GM18868 (cell line): ENCODE measurements at regions not wholly inside any gene's neighbourhood (a gene's known extent, or its start where the extent isn't known, plus 50 kb on each side); places are given as distances from the start of the nearest gene placed in this dataset.

Experiments used
- ATAC-seq: cut with Tn5 transposase; IDR thresholded peaks from one replicate; pipeline ENCODE4 v1.9.1; 2021; ENCODE audit warnings: mild to moderate bottlenecking, moderate library complexity; ENCODE audit not compliant: unreplicated experiment

DNA sequence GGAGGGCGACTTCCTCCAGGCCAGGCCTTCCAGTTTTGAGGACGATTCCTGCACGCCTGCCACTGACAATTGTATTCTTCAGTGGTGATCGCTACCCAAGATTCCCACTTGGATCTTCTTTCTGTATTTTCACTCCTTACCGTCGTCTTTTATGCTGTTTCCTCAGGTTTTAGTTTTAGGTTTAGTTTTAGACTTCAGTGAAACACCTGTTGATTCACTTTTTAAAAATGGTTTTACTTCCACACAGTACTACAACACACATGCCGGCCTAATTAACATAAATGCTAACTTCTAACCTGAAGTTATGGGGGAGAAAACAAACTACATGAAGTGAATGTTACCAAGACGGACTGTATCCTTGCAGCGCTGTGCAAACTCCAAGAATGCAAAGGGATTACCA is 530.6 kb upstream of the MGMT start:
- no peak for ATAC-seq

DNA sequence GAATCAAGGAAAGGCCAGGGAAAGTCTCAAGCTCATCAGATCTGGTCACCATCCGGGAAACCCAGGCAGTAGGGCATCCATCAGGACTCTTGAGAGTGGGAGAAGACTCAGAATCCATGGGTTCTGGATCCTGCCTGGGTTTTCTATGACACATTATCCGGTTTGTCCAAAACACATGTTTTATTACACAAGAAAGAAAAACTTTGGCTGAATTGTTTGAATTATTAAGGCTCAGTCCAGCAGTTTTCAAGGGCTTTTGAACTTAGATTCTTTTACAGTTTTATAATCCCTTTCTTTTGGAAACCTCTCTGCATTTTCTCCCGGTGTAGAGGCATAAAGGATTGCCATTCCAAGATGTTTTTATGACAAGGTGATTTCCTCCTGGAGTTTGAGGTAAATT is 528.5 kb upstream of the MGMT start:
- ATAC-seq, result no peak

DNA sequence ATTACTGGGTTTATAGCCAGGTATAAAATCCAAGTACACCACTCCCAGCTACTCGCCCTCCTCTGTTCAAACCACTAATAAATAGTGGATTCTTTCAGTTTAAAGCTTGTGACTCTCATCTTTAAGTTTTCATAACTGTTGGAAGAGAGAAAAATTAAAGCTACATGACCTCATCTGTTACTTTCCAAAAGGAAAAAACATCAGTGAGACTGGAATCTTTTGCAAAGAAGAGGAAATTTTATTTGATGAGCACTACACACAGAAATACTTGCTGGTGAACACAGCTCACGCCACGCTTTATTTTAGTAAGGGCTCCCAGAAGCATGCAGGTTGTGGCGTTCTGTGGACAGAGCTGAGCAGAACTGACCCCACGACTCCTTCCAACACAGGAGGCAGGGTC is 527.0 kb upstream of the MGMT start:
- ATAC-seq, result no peak

DNA sequence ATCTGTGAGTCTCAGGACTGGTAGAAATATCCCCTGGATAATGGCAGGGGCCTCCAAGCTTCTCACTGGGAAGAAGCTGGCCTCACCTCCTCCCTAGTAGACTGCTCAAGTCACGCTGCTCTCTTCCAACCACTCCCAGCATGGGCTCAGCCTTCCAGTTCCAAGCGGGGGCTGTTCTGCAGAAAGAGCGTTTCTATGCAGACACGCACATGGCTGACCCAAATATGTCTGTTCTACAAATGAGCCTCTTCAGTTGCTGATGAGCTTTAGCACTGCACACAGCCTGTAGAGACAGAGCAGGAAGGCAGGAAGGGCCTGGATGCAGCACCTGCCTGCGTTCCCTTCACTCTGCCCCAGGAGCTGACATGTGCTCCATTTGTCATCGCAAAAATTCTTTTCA is 523.9 kb upstream of the MGMT start:
- ATAC-seq, result no peak

DNA sequence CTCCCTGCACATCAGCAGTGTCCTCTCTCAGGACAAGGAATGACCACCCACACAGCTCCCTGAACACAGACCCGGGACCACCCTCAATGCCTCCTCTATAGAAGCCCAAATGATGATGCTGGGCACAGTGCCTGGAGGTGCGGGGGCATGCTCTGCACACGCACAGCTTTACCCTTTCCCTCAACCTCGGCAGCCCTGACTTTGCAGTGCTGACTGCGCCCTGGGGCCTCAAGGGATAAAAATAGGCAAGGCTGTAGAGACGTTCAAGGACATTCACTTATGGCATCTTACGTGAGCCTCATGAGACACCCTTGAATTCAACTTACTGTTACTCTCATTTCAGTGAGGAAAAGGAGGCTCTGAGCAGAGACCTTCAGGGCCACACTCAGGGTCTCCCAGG is 521.6 kb upstream of the MGMT start:
- no peak for ATAC-seq

DNA sequence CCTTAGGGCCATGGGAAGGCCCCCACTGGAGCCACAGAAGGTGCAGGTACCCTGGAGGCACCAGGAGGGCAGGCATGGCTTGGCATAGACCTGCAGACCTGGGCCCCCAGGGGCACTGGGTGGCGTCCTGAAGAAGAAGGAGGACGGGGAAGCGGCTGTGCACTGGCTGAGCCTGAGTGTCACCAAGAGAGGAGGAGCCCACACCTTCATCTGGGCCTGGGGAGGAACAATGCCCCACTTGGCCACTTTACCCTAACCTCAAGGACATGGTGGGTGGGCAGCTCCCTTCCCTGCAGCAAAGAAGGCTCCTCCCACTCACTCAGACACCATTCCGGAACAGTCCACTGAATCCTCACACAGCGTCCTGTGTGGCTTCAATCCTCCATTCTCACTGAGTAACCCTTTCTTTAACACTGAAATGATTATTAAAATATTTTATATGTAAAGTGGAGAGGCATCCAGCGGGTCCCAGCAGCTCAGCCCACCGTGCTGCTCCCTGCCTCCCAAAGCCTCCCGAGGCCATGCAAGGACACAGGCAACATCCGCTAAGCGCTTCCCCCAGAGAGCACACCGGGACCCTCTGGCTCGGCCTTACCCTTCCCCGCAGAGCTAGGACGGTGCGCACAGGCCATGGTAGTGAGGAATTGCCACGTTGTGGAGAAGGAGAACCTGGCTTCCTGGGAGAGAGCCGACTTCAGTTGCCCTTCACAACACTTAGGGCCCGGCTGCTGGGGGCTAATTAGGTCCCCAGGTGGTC is 516.7 kb upstream of the MGMT start:
- no peak for ATAC-seq

DNA sequence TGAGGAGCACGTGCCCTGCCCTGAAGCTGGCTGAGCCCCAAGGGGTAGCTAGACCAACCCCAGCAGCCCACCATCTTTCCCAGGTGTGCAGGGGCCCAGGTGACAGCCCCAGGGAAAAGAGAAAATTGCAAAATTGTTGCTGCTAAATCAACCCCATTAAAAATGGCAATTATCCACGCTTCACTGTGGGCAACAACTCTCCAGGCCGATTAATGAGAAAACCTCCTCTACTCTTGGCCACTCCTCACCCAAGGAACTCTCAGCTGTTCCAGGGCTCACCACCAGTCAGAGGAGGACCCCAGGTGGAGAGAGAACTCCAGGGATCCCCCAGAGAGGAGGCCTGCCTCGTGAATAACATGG is 516.1 kb upstream of the MGMT start:
- ATAC-seq, result no peak

DNA sequence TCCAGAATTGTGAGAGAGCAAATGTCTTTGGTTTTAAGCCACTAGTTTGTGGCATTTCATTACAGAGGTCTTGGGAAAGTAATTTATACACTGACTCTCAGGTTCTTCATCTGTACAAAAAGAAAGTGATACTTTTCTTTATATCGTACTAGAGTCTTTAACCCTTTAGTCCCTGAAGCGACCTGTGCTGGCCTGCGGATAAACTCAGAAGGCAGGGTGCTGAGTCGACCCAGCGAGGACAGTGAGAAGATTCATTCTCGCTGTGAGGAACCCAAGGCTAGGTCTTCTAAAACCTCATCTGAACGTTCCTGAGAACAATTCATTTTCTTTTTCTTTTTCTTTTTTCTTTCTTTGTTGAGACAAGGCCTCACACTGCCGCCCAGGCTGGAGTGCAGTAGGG is 514.2 kb upstream of the MGMT start:
- no peak for ATAC-seq

DNA sequence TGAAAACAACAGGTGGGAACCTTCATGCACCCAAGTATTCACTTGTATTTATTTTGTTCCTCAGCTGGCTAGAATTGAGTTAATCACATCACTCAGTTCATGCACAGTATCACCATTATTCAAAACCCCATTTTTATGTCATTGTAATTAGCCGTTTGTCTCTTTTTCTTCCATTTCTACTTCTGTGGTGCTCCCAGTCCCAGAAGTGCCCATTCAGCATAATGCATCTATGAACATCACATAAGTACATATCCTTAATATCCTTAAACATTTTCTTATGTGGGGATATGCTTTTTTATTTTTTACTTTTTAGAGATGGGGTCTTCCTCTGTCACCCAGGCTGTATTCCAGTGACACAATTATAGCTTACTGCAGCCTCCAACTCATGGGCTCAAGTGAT is 510.9 kb upstream of the MGMT start:
- no peak for ATAC-seq

DNA sequence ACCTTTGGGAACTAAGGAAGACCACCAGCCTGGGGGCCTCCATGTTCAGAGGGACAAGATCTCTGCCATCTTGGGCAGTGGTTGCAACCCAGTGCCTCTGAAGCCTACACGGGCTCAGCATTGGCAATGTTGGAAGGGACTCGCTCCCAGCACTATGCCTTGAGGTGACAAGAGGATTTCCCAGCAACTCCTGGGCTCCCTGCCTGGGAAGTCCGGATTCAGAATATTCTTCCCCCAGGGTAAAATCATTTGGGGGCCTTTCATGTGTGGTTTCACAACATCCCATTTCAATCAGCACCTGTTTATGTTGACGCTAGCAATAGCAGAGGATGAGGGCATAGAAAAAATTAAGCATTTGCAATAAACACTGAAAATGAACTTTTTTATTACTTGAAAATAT is 509.8 kb upstream of the MGMT start:
- no peak for ATAC-seq

DNA sequence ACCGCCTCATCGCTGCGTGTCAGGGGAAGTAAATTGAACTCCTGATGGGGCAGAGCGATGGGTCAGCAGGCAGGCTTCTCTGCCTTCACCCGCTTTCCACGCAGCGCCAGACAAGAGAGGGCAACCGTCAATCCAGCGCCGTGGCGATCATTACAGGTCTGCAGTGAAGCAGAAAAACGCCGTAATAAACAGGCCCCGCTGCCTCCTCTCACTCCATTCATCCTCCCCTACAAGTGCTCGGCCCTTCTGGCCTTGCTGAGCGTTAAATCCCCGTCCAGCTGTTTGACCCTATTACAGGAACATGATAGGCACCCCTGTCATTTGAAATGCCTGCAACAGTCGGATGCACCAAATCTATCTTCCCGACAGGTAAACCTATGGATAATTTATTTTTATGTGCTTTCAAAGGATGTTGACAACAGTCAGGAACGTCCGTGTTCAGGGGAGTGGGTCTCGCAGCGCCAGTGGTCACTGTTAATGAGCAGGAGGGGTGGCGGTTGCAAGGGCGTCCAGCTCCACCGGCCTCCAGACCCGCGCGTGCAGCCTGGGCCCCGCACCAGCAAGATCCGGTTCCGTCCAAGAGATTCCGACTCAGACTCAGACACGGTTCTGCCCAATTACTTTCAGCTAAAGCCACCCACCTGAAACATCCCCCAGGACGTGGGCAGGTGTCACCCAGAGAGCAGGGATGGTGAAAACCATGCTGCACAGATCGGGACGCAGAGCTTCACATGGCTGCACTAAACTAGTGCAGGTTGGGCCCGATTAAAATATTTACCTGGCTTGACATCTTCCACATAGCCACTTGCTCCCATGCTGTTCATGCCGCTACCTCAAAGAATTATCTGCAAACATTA is 508.0 kb upstream of the MGMT start:
- ATAC-seq, result no peak

DNA sequence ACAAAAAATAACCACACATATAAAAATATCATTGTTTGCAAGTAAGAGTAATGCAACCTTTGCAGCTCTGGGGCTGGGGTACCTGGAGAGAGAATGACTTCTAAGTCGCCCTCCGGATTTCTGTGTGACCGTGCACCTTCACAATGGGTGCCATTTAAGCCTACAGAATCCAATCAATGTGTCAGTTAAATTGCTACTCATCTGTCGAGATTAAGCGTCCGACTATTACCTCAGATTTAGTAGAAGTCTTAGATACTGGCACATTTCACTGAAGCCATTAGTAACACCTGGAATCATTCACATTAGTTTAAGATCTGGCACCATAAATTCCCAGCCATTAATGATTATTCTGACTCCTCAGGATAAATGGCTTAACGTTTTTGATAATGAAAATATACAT is 507.3 kb upstream of the MGMT start:
- ATAC-seq, result no peak

DNA sequence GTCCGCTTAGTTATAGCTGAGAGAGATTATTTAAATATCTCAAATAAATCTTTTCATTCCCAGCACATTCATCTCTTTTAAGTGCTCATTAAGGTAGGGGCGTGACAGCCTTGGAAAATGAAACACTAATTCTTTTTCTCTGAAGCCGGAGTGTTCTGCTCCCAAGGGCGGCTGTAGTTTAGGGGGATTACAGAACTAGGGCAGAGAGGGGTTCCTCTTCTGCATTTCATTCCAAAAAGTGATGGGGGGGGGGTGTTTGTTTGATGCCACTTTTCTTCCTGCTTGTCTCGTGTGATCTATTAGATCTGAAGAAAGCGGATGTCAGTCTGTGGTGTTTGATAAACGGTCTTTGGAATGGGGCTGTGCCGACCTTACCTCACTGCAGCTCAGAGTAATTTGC is 506.5 kb upstream of the MGMT start:
- no peak for ATAC-seq

DNA sequence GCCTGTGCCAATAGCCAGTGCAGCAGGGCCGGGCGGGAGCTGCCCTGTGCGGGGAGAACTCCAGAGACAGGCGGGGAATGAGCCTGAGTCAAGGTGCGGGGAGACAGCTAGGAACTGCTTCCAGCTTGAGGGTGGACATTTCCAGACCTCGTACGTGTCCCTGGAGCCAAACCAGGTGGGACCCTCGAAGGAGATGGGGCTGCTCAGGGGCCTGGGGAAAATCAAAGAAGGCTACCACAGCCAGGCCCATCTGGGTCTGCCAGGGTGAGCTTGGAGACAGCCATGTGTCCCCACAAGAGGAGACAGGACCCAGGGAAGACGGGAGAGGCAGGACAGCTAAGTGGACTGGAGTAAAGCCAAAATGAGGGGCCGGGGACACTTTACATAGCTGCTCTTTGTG is 504.9 kb upstream of the MGMT start:
- ATAC-seq, result no peak

DNA sequence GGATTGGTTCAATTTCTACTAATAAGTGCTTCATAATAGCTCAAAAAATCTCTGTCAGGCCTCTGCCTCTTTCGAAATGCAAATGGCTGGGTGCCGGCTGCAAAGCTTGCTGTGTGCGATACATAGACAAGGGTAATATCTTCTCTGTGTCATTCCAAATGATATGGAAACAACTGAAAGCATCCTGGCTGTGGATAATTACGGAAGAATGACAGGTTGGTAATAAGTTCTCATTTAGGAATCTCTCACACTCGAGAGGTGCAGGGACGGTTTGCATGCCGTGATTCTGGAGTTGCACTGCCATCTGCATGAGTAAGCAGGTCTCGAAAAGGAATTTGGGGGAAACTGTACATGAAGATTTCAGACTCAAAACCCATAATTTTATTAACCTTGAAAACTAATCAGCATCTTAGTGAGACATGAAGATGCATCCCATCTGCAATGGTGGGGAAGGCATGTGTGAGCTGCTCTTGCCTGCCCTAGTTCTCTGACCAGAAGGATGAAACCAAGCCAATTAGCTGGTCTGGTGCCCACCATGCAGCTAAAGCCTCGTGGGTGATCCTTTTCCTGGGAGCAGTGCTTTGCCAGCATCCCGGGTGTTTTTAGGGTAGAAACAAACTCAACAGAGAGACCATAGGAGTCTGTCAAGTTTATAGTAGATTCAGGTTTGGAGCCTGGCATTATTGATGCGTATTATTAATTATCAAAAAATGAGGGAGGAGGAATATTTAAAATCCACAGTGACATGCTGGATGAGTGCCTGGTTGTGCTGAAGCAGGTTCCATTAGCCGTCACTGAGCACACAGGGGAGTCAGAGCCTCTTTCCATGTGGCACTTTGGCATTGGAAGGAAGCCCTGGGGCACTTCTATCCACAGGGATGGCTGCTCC is 503.6 kb upstream of the MGMT start:
- no peak for ATAC-seq

DNA sequence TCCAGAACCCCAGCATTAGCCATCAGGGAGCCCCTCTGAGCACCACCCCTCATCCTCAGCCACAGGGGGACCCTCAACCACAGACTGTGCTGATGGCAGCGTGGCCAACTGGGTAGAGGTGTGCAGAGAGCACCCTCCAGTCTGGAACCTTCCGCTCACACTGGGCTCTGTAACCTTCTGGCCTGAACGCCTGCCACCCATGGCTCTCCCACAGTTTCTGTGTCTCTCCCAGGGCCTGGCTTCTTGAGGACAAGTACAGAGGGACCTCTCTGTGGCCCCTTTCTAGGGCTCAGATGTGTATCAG is 503.0 kb upstream of the MGMT start:
- no peak for ATAC-seq

DNA sequence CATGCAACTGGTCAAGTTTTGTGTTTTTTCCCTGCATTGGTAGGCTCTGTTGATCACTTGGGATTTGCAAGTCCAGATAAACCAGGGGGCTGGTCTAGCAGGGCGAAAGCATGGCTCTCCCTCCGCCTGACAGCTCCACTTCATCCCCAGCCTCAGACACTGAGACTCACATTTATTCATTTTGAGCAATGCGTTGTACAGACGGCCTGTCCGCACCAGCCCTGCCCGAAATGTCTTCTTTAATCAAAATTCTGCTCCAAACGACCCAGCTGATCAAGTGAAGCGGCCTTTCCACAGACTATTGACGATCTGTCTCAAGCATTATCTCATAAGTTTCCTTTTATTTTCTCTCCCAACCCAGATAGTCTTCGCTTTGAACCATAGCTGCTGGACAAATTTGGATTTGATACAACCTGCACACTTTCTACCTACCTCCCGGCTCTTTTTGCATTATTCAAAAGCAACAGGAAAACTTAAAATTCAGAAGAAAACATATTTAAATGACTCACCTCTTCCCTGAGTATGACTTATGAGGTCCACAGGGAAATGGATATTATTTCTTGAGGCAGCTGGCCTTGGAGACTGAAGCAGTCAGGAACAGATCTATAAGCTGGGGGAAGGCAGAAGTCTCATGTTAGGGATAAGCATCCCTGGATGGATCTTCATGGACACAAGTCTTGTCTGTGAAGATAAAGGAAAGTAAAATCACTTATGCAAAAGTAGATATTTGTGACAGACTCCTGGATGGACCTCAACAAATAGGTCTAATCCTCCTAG is 498.9 kb upstream of the MGMT start:
- ATAC-seq, result no peak

DNA sequence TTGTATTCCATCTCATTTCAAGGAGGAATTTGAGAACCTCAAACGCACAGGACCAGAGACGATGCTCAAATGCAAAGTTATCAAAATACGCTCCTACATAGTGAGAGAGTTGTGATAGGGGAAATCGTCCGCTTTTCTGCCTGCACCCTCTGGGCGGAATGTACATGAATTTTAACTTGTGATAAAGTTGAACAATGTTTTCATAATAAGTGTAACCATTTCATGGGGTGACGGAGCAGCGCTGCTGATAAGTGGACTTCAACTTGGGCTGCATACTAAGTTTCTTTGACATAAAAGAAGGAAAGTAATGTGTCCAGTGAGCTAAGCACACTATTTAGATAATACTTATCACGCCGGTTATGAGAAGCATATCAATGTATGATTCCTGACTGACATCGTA is 497.5 kb upstream of the MGMT start:
- no peak for ATAC-seq

DNA sequence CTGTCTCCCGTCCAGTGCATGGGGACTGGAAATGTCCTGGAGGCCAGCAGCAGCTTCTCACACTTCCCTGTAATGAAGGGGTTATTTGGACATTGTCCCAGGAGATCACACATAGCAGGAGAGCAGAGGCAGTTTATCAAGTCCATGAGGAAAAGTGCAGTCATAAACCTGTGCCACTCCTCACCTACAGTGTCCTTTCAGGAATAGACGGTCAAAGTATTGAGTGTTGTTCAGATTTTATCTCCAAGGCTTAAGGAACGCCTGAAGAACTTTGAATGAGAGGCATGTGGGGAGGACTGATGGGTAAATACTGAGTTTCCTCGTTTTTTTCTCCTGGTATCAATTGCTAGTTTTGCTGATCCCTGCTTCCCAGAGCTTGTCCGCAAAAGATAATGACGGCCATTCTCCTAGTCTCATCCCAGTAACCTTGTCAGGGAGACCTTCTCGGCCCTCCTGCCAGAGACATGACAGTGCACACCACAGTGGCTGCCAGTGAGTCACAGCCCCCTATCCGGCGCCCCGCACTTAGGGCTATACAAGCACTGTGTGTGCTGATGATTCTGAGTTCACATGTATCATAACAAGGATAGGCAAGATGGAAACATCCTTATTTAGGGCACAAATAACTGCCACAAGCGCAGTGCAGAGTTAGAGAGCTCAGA is 495.5 kb upstream of the MGMT start:
- no peak for ATAC-seq

DNA sequence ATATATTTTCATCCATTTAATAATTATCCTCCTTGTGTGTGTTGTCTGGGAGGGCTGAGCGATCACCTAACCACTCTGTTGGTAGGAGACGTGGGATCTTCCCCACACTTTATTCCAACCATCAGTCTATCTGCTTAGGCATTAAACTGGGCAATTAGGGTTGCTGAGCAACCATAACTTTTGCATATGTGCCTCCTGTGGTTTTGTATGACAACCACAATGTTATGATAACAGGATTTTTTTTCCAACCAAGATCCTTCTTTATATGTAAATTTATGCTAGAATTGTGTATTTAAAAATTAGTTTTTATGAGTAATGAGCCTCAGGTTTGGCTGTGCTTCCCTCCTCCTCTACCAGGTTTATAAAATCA is 495.0 kb upstream of the MGMT start:
- no peak for ATAC-seq

DNA sequence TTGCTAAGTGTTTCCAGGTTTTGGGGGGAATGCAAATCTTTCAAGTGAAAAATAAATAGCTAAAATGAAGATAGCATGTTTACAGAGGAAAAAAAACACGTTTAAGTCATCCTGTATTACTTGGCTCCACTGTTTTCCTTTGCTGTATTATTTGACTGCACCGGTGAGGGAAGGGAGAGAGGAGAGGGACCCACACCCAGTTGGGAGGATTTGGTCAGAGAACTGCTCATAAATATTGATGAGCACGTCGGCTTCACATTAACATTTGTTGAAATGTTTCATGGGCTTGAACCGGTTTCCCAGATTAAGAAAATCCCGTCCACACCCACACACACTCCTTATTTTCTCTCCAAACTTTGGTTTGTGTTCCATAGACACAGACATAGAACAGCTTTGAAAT is 493.8 kb upstream of the MGMT start:
- no peak for ATAC-seq
